Neural progenitor cell (in vitro differentiated cells): ENCODE measurements at regions not wholly inside any gene's neighbourhood (a gene's known extent, or its start where the extent isn't known, plus 50 kb on each side); places are given as distances from the start of the nearest gene placed in this dataset.

Experiments used
- DNase-seq: peaks from one replicate; pipeline ENCODE4 v3.0.0-alpha.2; 2016; ENCODE audit warnings: low spot score
- H2AFZ ChIP-seq: fragments of 200-600 bp; sonication (generic); replicated peaks from 2 replicates; pipeline ENCODE4 v1.6.1; 2016; ENCODE audit warnings: antibody characterized with exemption
- H3F3A ChIP-seq: fragments of 200-600 bp; sonication (generic); 2 replicates; pipeline ENCODE4 v1.6.1; 2016; ENCODE audit warnings: antibody characterized with exemption, low read depth
- H3K27ac ChIP-seq: fragments of 200-600 bp; sonication (generic); 2 replicates; pipeline ENCODE4 v1.5.1; 2016; ENCODE audit warnings: mild to moderate bottlenecking
- H3K27me3 ChIP-seq: fragments of 200-600 bp; sonication (generic); 2 replicates; pipeline ENCODE4 v1.6.1; 2016; ENCODE audit warnings: mild to moderate bottlenecking, moderate library complexity
- H3K36me3 ChIP-seq: fragments of 200-600 bp; sonication (generic); 2 replicates; pipeline ENCODE4 v1.5.1; 2016
- H3K4me1 ChIP-seq: fragments of 200-600 bp; sonication (generic); 2 replicates; pipeline ENCODE4 v1.6.1; 2016; ENCODE audit warnings: mixed run types
- H3K4me2 ChIP-seq: fragments of 200-600 bp; sonication (generic); 2 replicates; pipeline ENCODE4 v1.6.1; 2016
- H3K4me3 ChIP-seq: fragments of 200-600 bp; sonication (generic); 2 replicates; pipeline ENCODE4 v1.5.1; 2016
- H3K79me2 ChIP-seq: fragments of 200-600 bp; sonication (generic); 2 replicates; pipeline ENCODE4 v1.6.1; 2016; ENCODE audit warnings: low read depth
- H3K9ac ChIP-seq: fragments of 200-600 bp; sonication (generic); 2 replicates; pipeline ENCODE4 v1.6.1; 2016
- H3K9me3 ChIP-seq: fragments of 200-600 bp; sonication (generic); 2 replicates; pipeline ENCODE4 v1.5.1; 2016; ENCODE audit warnings: low read depth
- H4K20me1 ChIP-seq: fragments of 200-600 bp; sonication (generic); 2 replicates; pipeline ENCODE4 v1.6.1; 2016; ENCODE audit warnings: low read depth
- H3K27ac Mint-ChIP-seq: 3 replicates; pipeline ENCODE4 v1.8.0; 2021; ENCODE audit warnings: mixed read lengths
- H3K27me3 Mint-ChIP-seq: 2 replicates; pipeline ENCODE4 v1.8.0; 2022; ENCODE audit warnings: low read depth, mild to moderate bottlenecking, inconsistent platforms, moderate library complexity, mixed read lengths; ENCODE audit not compliant: insufficient read depth
- H3K36me3 Mint-ChIP-seq: 3 replicates; pipeline ENCODE4 v1.8.0; 2021; ENCODE audit warnings: mixed read lengths
- H3K4me1 Mint-ChIP-seq: 3 replicates; pipeline ENCODE4 v1.8.0; 2021; ENCODE audit warnings: mixed read lengths
- H3K4me3 Mint-ChIP-seq: 3 replicates; pipeline ENCODE4 v1.8.0; 2021; ENCODE audit warnings: mild to moderate bottlenecking, moderate library complexity, mixed read lengths
- H3K9me3 Mint-ChIP-seq: 3 replicates; pipeline ENCODE4 v1.8.0; 2020; ENCODE audit warnings: mixed read lengths
- EZH2 ChIP-seq: fragments of 200-600 bp; sonication (generic); IDR thresholded peaks from 2 replicates; pipeline ENCODE4 v1.6.1; 2017; ENCODE audit warnings: antibody characterized with exemption, mild to moderate bottlenecking, moderate library complexity
- EZH2phosphoT487 ChIP-seq: fragments of 200-600 bp; sonication (generic); IDR thresholded peaks from 2 replicates; pipeline ENCODE4 v1.6.1; 2017; ENCODE audit warnings: antibody characterized with exemption
- TF ChIP-seq, protein P1 (sequence below): fragments of 200-600 bp; sonication (generic); IDR thresholded peaks from 2 replicates; pipeline ENCODE4 v1.5.1; 2017; ENCODE audit warnings: antibody characterized with exemption, mild to moderate bottlenecking

- Histone ChIP-seq H3K27me3 (no peaks in the 10 kb centered on the region), H3K9me3 (no peaks in the 10 kb centered on the region), H2AFZ (peak overlapping the region; percentile 22), H3K9ac (no peak overlapping the region), H3K36me3 (no peaks in the 10 kb centered on the region), H4K20me1 (no peaks in the 10 kb centered on the region), H3K79me2 (no peaks in the 10 kb centered on the region), H3F3A (no peaks in the 10 kb centered on the region), H3K4me1 (peaks cover 6% of the 10 kb centered on the region), H3K4me2 (no peak overlapping the region), H3K4me3 (no peak overlapping the region), H3K27ac (no peak overlapping the region)
- Mint-ChIP-seq H3K9me3 (no peaks in the 10 kb centered on the region), H3K36me3 (no peaks in the 10 kb centered on the region), H3K27ac (no peak overlapping the region), H3K4me3 (no peak overlapping the region), H3K27me3 (no peaks in the 10 kb centered on the region), H3K4me1 (peaks cover 8% of the 10 kb centered on the region)
- no peak for TF ChIP-seq EZH2
- DNase-seq: no peak
These were observed 276.7 kb upstream of the POU1F1 start for GRCh38 chr3:87553058-87553457.

DNA sequence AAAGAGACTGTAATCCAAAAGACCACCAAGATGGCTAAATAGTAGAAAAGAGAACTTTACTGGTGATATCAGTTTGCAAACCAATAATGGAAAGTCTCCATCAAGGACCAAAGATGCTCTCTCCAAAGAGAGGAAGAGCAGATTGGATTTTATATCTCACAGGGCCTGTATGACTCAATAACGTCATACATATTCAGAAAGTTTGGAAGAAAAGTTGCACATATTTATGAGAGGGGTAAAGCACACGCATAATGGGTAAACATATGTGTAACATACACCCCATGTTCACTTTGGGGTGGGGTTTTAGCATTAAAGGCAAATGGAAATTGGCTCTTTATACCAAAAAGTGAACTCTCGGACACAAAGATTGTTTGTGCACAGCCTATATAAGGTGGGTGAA lies 274.5 kb upstream of the POU1F1 start:
- no peak overlapping the region for H3K27ac Mint-ChIP-seq
- Histone ChIP-seq H3K79me2 (no peaks in the 10 kb centered on the region), H3F3A (no peaks in the 10 kb centered on the region), H3K27ac (no peak overlapping the region), H3K4me1 (peaks cover 6% of the 10 kb centered on the region), H4K20me1 (no peaks in the 10 kb centered on the region), H3K9me3 (no peaks in the 10 kb centered on the region), H2AFZ (no peak overlapping the region), H3K4me3 (no peak overlapping the region), H3K36me3 (no peaks in the 10 kb centered on the region), H3K9ac (no peak overlapping the region), H3K27me3 (no peaks in the 10 kb centered on the region), H3K4me2 (no peak overlapping the region)
- no peaks in the 10 kb centered on the region for H3K9me3 Mint-ChIP-seq
- TF ChIP-seq EZH2phosphoT487: no peak
- TF ChIP-seq, protein P1, sequence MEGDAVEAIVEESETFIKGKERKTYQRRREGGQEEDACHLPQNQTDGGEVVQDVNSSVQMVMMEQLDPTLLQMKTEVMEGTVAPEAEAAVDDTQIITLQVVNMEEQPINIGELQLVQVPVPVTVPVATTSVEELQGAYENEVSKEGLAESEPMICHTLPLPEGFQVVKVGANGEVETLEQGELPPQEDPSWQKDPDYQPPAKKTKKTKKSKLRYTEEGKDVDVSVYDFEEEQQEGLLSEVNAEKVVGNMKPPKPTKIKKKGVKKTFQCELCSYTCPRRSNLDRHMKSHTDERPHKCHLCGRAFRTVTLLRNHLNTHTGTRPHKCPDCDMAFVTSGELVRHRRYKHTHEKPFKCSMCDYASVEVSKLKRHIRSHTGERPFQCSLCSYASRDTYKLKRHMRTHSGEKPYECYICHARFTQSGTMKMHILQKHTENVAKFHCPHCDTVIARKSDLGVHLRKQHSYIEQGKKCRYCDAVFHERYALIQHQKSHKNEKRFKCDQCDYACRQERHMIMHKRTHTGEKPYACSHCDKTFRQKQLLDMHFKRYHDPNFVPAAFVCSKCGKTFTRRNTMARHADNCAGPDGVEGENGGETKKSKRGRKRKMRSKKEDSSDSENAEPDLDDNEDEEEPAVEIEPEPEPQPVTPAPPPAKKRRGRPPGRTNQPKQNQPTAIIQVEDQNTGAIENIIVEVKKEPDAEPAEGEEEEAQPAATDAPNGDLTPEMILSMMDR: no peak
- TF ChIP-seq EZH2: no peak
- no peak overlapping the region for H3K4me3 Mint-ChIP-seq
- no peaks in the 10 kb centered on the region for H3K27me3 Mint-ChIP-seq
- H3K36me3 Mint-ChIP-seq: no peaks in the 10 kb centered on the region
- peaks cover 8% of the 10 kb centered on the region for H3K4me1 Mint-ChIP-seq
- no peak for DNase-seq

- Histone ChIP-seq H4K20me1 (no peaks in the 10 kb centered on the region), H2AFZ (no peak overlapping the region), H3F3A (no peaks in the 10 kb centered on the region), H3K4me1 (peaks cover 6% of the 10 kb centered on the region), H3K4me2 (no peak overlapping the region), H3K9ac (no peak overlapping the region), H3K4me3 (no peak overlapping the region), H3K9me3 (no peaks in the 10 kb centered on the region), H3K36me3 (no peaks in the 10 kb centered on the region), H3K27ac (no peak overlapping the region), H3K79me2 (no peaks in the 10 kb centered on the region), H3K27me3 (no peaks in the 10 kb centered on the region)
- no peak overlapping the region for H3K27ac Mint-ChIP-seq
- peaks cover 8% of the 10 kb centered on the region for H3K4me1 Mint-ChIP-seq
- no peaks in the 10 kb centered on the region for H3K27me3 Mint-ChIP-seq
- no peaks in the 10 kb centered on the region for H3K36me3 Mint-ChIP-seq
- no peak for DNase-seq
- H3K4me3 Mint-ChIP-seq: no peak overlapping the region
- H3K9me3 Mint-ChIP-seq: no peaks in the 10 kb centered on the region
- TF ChIP-seq, protein P1: no peak
- TF ChIP-seq EZH2: no peak
- no peak for TF ChIP-seq EZH2phosphoT487
These were observed 272.8 kb upstream of the POU1F1 start for GRCh38 chr3:87549208-87549607.

DNA sequence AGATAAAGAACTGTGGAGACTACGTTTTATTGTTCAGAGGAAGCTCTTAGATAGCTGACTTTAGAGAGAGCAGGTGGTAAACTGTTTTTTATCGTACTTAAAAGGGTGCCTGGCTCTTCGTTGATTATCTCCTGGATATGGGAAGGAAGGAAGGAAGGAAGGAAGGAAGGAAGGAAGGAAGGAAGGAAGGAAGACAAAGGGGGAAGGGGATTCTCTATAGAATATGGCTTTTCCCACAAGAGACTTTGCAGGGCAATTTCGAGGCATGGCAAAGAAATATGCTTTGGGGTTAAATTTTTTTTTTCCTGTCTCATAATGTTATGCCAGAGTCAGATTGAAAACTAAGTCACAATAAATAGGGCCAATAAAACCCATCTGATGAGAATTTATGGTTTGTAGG lies 271.9 kb upstream of the POU1F1 start:
- TF ChIP-seq, protein P1: no peak
- TF ChIP-seq EZH2 (no peak), EZH2phosphoT487 (no peak)
- peaks cover 4% of the 10 kb centered on the region for H3K4me1 ChIP-seq
- DNase-seq: no peak
- peaks cover 7% of the 10 kb centered on the region for H3K4me1 Mint-ChIP-seq
- no peak overlapping the region for H3K9ac ChIP-seq
- H3K9me3 ChIP-seq: no peaks in the 10 kb centered on the region
- no peak overlapping the region for H3K27ac ChIP-seq
- H4K20me1 ChIP-seq: no peaks in the 10 kb centered on the region
- no peaks in the 10 kb centered on the region for H3K36me3 Mint-ChIP-seq
- no peaks in the 10 kb centered on the region for H3K79me2 ChIP-seq
- no peak overlapping the region for H3K4me3 Mint-ChIP-seq
- H3K36me3 ChIP-seq: no peaks in the 10 kb centered on the region
- H3K4me3 ChIP-seq: no peak overlapping the region
- no peak overlapping the region for H2AFZ ChIP-seq
- no peaks in the 10 kb centered on the region for H3K27me3 ChIP-seq
- H3K27ac Mint-ChIP-seq: no peak overlapping the region
- no peaks in the 10 kb centered on the region for H3K27me3 Mint-ChIP-seq
- H3K4me2 ChIP-seq: no peak overlapping the region
- H3F3A ChIP-seq: no peaks in the 10 kb centered on the region
- no peaks in the 10 kb centered on the region for H3K9me3 Mint-ChIP-seq
